ENCODE measurements at regions not wholly inside any gene's neighbourhood (a gene's known extent, or its start where the extent isn't known, plus 50 kb on each side); places are given as distances from the start of the nearest gene placed in this dataset.

DNA sequence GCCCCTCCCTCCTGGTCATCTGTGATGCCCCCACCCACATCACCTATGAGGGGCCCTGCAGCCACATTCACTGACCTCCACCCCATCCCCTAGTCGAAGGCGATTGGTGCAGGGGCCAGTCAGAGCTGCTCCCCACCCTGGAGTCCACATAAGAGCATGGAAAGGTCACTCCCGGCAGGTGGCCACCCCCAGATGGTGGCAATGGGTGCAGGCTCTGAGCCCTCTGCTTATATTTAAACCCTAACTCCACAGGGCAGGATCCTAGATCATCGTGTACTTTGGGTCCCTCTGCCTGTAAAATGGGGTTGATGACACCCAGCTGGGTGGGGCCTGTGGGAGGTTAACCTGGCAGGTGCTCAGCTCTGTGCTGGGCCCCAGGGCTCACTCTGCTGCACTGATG lies 186.8 kb upstream of the C1orf174 start:
- Histone ChIP-seq H3K27ac (no peak overlapping the region), H3K4me3 (no peak overlapping the region), H3K27me3 (no peaks in the 10 kb centered on the region), H3K9me3 (no peaks in the 10 kb centered on the region), H3K36me3 (no peaks in the 10 kb centered on the region), H3K4me1 (no peaks in the 10 kb centered on the region)
- DNase-seq: no peak
- intact Hi-C loops (cut with DNase I; ENCODE audit: low total_unique reads): no loop called here
- TF ChIP-seq POLR2A (IDR thresholded peaks at IDR 0.05): no peak
- TF ChIP-seq, protein P1, sequence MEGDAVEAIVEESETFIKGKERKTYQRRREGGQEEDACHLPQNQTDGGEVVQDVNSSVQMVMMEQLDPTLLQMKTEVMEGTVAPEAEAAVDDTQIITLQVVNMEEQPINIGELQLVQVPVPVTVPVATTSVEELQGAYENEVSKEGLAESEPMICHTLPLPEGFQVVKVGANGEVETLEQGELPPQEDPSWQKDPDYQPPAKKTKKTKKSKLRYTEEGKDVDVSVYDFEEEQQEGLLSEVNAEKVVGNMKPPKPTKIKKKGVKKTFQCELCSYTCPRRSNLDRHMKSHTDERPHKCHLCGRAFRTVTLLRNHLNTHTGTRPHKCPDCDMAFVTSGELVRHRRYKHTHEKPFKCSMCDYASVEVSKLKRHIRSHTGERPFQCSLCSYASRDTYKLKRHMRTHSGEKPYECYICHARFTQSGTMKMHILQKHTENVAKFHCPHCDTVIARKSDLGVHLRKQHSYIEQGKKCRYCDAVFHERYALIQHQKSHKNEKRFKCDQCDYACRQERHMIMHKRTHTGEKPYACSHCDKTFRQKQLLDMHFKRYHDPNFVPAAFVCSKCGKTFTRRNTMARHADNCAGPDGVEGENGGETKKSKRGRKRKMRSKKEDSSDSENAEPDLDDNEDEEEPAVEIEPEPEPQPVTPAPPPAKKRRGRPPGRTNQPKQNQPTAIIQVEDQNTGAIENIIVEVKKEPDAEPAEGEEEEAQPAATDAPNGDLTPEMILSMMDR (IDR thresholded peaks at IDR 0.05): no peak

DNA sequence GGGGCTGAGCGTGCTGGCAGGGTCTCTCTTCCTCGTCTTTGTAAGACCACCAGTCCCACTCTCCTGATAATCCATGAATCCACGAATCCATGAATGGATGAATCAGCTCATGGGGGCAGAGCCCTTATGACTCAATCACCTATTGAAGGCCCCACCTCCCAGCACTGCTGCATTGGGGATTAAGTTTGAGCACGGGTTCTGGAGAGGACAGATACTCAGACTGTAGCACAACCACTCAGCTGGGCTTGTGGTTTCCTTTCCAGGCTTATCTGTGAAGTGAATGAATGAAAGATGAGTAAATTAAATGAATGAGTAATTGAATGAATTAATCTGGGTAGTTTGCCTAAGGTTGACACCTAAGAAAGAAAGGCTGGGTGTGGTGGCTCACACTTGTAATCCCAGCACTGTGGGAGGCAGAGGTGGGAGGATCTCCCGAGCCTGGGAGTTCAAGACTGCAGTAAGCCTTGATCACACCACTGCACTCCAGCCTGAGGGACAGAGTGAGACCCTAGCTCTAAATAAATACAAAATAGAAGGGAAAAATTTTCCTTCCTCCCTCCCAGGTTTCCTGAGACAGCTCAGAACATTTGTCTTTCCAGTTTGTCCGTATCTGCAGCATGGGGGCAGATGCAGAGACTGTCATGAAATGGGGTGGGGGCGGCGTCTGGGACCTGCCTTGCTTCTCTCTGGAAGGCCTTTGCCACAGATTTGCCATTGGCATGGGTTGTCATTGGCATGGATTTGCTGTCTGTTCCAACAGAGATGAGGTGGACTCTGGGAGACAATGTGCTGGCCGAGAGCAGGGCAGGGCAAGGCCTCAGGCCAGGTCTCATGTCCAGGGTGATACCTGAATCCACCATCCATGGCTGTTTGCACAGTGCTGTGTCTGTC lies 187.7 kb upstream of the C1orf174 start:
- Histone ChIP-seq H3K27me3 (no peaks in the 10 kb centered on the region), H3K9me3 (no peaks in the 10 kb centered on the region), H3K4me3 (no peak overlapping the region), H3K36me3 (no peaks in the 10 kb centered on the region), H3K4me1 (no peaks in the 10 kb centered on the region), H3K27ac (no peak overlapping the region)
- intact Hi-C loops (cut with DNase I; ENCODE audit: low total_unique reads): no loop called here
- TF ChIP-seq, protein P1 (IDR thresholded peaks at IDR 0.05): no peak
- TF ChIP-seq POLR2A (IDR thresholded peaks at IDR 0.05): no peak
- no peak for DNase-seq

DNA sequence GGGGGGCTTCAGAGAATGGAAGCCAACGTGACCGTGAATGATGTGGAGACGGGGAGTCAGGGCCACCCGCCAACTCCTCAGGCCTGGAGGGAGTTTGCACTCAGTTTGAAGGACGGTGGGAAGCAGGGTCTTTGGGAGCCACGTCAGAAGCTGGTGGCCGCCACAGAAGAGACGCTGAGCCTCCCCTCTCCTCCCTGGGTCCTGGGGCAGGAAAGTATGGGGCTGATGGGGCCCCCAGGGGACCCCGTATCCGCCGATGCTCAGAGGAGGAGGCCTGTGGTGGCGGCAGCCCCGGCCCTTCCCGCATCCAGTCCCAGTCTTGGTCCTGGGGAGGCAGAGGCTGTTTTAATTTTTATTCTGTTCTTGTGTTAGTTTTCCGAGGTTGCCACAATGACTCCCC lies 188.6 kb upstream of the C1orf174 start:
- H3K27ac ChIP-seq: no peak overlapping the region
- intact Hi-C loops (cut with DNase I; ENCODE audit: low total_unique reads): no loop called here

DNA sequence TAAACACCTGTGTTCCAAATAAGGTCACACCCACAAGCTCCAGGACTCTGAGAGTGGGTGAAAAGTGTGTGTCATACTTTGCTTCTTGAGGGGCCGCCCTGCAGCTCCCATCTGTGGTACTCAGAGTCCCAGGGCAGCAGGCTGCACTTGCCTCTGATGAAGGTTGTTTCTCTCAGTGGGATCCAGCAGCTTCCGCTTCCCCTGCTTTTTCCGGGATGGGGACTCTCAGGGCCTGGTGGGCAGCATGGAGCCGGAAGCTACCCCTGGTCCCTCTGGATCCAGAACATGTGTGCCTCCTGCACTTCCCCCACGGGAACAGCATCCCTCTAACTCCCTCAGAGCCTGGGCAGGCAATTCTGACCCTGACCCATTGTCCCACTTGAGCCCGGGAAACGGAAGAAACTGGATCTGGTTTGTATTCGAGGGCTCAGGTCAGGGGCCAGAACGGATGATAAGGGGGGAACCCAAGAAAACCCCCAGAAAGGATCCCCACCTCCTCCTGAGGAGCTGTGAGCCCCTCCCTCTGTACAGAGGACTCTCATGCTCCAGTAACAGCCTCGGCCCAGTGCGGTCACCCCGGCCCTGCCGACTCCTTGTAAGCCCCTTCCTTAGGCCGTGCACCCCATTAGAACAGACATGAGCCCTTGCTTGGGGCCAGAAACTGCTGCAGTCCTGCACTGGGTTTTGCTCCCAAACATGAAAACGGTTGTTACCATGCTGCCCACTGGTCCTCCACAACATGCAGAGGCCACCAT lies 189.5 kb upstream of the C1orf174 start:
- Histone ChIP-seq H3K27me3 (no peaks in the 10 kb centered on the region), H3K36me3 (no peaks in the 10 kb centered on the region), H3K4me3 (no peak overlapping the region), H3K9me3 (no peaks in the 10 kb centered on the region), H3K4me1 (no peaks in the 10 kb centered on the region), H3K27ac (no peak overlapping the region)
- intact Hi-C loops (cut with DNase I; ENCODE audit: low total_unique reads): no loop called here
- no peak for TF ChIP-seq POLR2A (IDR thresholded peaks at IDR 0.05)
- TF ChIP-seq, protein P1 (IDR thresholded peaks at IDR 0.05): no peak
- no peak for DNase-seq

More for the DNA sequence above, 188.6 kb upstream of the C1orf174 start:
- TF ChIP-seq POLR2A (IDR thresholded peaks at IDR 0.05): no peak
- TF ChIP-seq, protein P1 (IDR thresholded peaks at IDR 0.05): no peak
- Histone ChIP-seq H3K4me1 (no peaks in the 10 kb centered on the region), H3K9me3 (no peaks in the 10 kb centered on the region), H3K4me3 (no peak overlapping the region), H3K27me3 (no peaks in the 10 kb centered on the region), H3K36me3 (no peaks in the 10 kb centered on the region)
- no peak for DNase-seq

DNA sequence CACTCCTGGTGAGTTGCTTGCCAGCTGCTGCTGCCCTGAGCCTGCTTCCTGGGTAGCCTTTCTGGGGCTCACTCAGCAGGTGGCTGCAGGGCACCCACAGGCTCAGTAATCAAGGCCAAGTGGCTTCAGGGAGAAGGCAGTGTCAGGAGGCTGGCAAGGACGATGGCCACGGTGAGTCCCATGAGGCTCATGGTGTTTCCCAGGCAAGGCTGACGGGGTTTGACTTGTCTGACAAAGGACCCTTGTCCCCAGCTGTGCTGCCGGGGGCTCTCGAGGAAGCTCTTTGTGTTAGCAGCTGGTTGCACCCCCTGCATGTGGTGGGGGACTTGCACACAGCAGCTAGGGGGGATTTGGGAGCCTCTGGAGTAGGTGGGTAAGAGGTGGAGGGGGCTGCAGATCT lies 190.5 kb upstream of the C1orf174 start:
- no peak overlapping the region for H3K27ac ChIP-seq
- intact Hi-C loops (cut with DNase I; ENCODE audit: low total_unique reads): no loop called here
- H3K4me3 ChIP-seq: no peak overlapping the region
- no peak for TF ChIP-seq POLR2A (IDR thresholded peaks at IDR 0.05)
- TF ChIP-seq, protein P1 (IDR thresholded peaks at IDR 0.05): no peak
- no peaks in the 10 kb centered on the region for H3K27me3 ChIP-seq
- DNase-seq: no peak
- H3K36me3 ChIP-seq: no peaks in the 10 kb centered on the region
- no peaks in the 10 kb centered on the region for H3K9me3 ChIP-seq
- no peaks in the 10 kb centered on the region for H3K4me1 ChIP-seq
